NCI-H146 treated with DMSO at 0.1 percent for 48 hours (cell line): ENCODE measurements at regions not wholly inside any gene's neighbourhood (a gene's known extent, or its start where the extent isn't known, plus 50 kb on each side); places are given as distances from the start of the nearest gene placed in this dataset.
A peak's percentile ranks its signal among the peaks of the same experiment; 100 is the strongest.

Source experiments
- DNase-seq: peaks from one replicate; lab custom pipeline; 2025; ENCODE audit not compliant: unreplicated experiment; lab: John Stamatoyannopoulos, UW

DNA sequence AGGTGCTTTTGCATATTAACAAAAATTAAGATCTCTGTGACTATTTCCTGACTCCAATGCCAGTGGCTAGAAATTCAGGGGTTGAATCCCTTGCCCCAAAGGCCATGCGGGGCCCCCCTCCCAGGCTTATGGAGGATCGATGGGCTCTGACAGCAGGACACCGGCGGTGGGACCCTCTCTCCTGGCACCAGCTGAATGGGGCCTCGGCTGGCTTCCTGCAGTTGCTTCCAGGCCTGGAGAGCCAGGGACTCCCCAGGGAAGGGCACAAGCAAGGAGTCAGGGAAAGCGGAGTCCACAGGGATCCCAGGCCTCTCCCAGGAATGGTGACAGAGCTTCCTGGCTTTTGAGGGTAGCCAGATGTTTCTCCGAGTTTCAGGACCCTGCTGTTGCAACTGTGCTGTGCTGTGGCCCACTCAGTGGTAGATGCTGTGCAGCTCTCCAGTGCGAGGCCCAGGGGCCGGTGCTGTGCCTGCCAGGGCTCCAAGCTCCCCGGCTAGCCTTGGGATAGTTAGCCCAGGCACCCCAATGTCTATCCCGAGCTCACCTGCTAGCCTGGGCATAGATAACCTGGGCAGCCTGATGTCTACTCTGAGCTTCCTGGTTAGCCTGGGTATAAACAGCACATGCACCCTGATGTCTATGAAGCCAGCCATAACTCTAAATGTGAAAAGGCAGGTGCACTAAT, 372.6 kb downstream of the SHANK2 start:
- DNase-seq, result no peak

DNA sequence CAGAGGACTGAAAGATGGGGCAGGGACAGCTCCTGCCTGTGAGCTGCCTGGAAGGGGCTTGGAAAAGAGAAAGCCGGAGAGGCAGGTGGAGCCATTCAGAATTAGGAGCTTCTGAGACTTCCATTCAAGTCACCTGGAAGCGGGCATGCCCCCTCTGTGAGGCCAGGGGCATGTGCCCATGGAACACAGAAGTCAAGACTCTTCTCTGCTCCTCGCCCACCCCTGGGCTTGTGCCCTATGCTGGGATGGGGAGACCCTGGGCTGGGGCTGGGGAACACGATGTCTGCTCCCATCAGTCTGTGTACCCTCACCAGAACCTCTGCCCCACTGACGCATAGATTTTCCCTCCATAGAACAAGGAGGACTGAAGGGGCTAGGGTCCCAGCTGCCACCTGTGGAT, 372.0 kb downstream of the SHANK2 start:
- DNase-seq, result no peak

DNA sequence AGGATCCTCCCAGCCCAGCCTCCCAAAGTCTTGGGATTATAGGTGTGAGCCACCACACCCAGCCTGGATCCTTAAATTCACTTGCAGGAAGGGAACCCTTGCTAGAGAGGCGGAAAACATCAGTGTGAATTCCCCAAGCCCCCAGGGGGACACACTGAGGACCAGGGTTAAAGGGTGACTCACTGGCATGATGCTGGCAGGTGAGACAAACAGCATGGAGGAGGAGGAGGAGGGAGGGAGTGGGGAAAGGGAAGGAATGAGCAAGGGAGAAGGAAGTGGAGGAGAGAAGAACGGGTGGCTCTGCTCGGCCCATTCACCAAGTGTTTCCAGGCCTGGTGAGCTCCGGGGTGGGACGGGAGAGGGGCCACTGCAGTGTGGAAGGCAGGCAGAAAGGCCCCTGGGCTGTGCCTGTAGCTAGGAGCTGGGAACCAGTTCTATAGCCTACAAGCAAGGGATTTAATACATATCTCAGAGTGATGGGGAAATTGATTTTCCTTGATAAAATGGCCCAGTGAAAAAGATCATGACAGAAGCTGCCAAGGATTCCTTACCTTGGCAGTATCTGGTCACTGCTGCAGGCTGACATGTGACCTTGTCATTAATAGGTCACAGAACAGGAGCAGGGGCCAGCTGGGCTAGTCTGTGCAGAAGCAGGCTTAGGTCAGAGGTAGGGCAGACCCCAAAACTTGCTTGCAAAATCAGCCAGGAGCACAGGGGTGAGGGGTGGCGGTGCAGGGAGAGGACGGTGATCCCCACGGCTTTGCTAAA, 370.2 kb downstream of the SHANK2 start:
- DNase-seq, result no peak

GRCh38 chr11:70882716-70883085, 369.7 kb downstream of the SHANK2 start:
- peak; percentile 28 for DNase-seq

- no peak for DNase-seq
These were observed 368.9 kb downstream of the SHANK2 start for GRCh38 chr11:70883323-70883940.

- no peak for DNase-seq
These were observed 368.3 kb downstream of the SHANK2 start for GRCh38 chr11:70883973-70884623.

- peak; percentile 61 for DNase-seq
These were observed 366.8 kb downstream of the SHANK2 start for GRCh38 chr11:70885281-70886231.

DNA sequence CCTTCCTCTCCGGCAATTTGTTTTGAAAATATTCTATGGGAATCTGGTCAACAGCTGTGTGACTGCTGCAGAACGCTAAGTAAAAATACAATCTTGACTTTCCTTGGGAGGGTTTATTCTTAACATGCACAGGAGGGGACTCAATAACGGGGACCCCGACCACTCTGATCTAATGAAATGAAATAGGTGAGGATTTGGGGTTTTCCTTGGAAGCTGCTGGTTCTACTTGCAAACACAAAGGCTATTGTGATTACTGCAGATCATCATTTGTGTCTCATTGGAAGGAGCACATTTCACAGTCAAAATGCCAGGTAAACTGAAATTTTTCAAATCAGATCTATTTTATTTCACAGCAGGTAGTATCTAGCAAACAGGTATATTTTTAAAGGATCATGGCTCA, 366.1 kb downstream of the SHANK2 start:
- no peak for DNase-seq

GRCh38 chr11:70886676-70887541, 365.5 kb downstream of the SHANK2 start:
- DNase-seq, result no peak

DNA sequence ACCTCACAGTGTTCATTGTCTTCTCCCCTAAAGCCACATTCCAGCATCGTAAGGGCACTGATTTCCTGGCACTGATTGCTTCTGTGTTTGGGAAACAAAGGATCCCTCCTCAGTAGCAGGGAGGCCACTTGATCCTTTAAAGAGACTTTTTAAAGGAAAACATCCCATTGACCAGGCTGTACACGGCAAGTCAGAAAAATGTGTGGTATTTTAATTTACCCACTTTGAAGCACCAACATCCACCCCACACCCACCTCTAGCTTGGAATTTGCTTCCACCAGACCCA, 364.9 kb downstream of the SHANK2 start:
- DNase-seq, result no peak

- no peak for DNase-seq
These were observed 364.3 kb downstream of the SHANK2 start for GRCh38 chr11:70888061-70888460.

GRCh38 chr11:70889411-70889810, 363.0 kb downstream of the SHANK2 start:
- no peak for DNase-seq

DNA sequence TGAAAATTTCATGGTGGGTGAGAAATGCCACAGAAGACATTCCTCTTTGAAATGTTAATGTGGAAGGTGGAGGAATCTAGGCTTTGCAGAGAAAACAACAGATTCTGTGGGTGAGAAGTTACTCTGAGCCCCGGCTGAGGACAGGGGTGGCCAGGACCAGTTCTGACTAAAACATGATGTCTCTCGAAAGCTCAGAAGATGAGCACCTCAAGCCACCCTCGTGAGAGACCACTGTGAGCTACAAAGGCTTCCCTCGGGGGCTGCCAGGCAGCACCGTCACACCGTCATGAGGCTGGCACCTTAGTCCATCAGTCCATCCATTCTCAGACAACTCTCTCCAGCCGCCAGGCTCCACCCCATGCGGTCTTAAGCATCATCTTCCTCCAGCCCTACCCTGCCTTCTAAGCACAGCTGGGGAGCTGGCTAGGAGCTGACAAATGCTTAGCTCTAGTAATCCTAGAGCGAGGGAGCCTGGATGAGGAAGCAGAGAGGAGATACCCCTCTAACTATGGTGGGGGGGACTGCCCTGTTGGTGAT, 360.5 kb downstream of the SHANK2 start:
- no peak for DNase-seq

GRCh38 chr11:70892889-70893288, 359.5 kb downstream of the SHANK2 start:
- no peak for DNase-seq

DNA sequence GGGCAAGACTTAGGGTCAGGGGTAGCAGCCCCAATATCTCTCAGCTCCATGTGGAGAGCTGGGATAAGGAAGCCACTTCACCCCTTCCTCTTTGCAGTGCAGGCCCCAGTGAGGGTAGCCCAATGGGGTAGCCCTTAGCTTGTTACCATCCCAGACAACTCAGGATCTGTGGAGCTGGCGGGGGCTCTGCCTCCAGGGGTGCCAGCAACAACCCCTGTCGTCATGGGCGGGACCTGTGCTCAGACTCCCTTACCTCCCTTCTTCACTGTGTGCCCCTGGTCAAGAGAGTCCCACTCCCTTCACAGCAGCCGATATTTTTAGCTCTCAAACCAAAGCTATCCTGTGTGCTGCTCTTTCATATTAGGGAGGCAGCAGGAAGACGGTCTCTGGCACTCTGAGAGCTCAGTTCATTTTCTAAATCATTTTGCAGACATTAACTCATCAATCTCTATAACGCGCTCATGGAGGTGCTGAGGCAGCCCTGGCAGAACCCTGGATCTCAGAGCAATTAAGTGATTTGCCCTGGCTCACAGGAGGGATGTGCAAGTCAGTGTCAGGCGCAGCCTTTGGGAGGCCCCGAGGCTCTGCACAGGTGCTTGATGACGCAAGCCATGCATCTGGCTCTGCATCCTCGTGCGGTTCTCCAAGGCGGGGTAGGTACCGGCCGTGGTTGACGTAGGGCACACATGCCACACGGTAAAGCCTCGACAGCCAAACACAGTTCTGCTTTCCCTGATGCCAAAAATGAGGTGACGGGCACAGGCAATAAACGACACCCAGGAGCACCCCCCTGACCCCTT, 357.6 kb downstream of the SHANK2 start:
- no peak for DNase-seq

DNA sequence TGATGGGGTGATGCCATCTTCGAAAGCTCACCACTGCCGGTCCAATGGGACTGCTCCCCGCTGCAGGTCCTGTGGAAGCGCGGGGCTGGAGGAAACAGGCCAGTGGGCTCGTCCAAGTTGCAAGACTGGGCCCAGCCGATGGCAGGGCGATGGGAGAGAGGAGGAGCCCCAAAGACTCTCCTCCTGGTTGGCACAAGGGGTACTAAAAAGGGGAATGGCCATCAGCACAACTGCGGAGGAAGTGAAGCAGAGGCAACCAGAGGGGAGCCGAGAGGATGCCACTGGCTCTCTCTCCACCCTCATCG, 357.1 kb downstream of the SHANK2 start:
- DNase-seq, result no peak

DNA sequence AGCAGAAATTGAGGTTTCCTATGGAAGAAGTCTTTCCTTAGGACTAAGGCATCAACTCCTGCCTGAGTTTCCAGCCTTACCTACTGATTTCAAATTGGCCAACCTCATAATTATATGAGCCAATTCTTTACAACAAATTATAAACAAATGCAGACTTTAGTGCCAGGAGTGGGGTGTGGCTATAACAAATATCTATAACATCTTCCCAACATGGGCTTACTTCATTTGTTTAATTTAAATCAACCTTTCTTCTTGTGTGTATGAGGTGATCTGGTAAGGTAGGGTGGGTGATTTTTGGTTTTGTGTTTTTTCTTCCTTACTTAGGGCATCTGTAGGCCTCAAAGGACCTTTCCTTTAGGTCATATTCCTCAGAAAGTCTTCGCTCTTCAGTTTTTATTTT, 354.9 kb downstream of the SHANK2 start:
- no peak for DNase-seq

DNA sequence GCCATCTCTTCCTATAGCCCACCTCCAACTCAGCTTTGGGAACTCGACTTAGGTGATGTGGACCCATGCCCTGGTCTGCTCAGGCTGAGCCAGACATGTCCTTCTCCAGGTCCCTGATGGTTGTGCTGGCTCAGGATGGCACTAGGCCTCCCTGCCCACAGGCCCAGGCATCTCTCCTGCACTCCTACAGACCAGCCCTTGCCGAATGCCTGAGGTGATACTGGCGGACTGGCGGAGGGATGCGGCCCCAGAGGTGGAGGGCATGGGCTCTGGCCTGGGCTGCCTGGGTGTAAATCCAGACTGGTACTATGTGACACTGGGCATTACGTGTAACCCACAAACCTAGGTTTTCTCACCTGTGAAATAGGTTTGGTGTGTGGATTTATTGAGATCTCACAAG, 352.8 kb downstream of the SHANK2 start:
- DNase-seq, result no peak

- DNase-seq, result peak; percentile 16
These were observed 351.8 kb downstream of the SHANK2 start for GRCh38 chr11:70900540-70900939.
